Fibroblast of pulmonary artery (primary cell): ENCODE measurements at regions not wholly inside any gene's neighbourhood (a gene's known extent, or its start where the extent isn't known, plus 50 kb on each side); places are given as distances from the start of the nearest gene placed in this dataset.

Experiments used
- DNase-seq: peaks from one replicate; pipeline ENCODE4 v3.0.0-alpha.2; 2010; ENCODE audit warnings: low read depth
- H3K4me3 ChIP-seq: replicated peaks from 2 replicates; pipeline ENCODE4 v1.5.1; 2011; ENCODE audit warnings: low read depth, mild to moderate bottlenecking, control low read depth, low read length, moderate library complexity
- TF ChIP-seq, protein P1 (sequence below): IDR thresholded peaks from 2 replicates; pipeline ENCODE4 v1.5.1; 2011; ENCODE audit warnings: mild to moderate bottlenecking, control low read depth, low read length, inconsistent platforms; ENCODE audit errors: missing control alignments

- no peak overlapping the region for H3K4me3 ChIP-seq
- TF ChIP-seq, protein P1, sequence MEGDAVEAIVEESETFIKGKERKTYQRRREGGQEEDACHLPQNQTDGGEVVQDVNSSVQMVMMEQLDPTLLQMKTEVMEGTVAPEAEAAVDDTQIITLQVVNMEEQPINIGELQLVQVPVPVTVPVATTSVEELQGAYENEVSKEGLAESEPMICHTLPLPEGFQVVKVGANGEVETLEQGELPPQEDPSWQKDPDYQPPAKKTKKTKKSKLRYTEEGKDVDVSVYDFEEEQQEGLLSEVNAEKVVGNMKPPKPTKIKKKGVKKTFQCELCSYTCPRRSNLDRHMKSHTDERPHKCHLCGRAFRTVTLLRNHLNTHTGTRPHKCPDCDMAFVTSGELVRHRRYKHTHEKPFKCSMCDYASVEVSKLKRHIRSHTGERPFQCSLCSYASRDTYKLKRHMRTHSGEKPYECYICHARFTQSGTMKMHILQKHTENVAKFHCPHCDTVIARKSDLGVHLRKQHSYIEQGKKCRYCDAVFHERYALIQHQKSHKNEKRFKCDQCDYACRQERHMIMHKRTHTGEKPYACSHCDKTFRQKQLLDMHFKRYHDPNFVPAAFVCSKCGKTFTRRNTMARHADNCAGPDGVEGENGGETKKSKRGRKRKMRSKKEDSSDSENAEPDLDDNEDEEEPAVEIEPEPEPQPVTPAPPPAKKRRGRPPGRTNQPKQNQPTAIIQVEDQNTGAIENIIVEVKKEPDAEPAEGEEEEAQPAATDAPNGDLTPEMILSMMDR = no peak
- no peak for DNase-seq
Measured at GRCh38 chr17:55900188-55900587, 149.3 kb downstream of the PCTP start.

- no peak overlapping the region for H3K4me3 ChIP-seq
- TF ChIP-seq, protein P1 = no peak
- DNase-seq = no peak
Measured at GRCh38 chr17:55903028-55903690, 152.3 kb downstream of the PCTP start.

DNA sequence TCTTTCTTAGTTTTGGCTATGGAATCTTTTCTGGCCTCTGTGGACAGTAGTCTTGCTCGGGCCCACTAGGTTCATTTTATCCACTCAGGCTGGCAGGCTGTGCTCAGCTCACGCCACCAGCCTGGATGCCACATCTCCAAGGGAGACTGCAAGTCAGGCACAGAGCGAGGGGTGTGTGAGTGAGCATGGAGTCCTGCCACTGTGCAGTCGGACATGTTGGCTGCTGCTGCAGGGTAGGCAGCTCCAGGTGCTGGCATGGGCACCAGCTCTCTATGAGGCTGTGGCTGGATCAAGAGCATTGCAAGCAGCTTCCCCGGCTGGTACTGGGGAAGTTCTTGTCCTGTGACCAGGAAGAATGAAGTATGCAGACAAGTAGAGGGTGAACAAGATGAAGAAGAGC lies 158.9 kb downstream of the PCTP start:
- DNase-seq = no peak
- no peak overlapping the region for H3K4me3 ChIP-seq
- TF ChIP-seq, protein P1 = no peak

DNA sequence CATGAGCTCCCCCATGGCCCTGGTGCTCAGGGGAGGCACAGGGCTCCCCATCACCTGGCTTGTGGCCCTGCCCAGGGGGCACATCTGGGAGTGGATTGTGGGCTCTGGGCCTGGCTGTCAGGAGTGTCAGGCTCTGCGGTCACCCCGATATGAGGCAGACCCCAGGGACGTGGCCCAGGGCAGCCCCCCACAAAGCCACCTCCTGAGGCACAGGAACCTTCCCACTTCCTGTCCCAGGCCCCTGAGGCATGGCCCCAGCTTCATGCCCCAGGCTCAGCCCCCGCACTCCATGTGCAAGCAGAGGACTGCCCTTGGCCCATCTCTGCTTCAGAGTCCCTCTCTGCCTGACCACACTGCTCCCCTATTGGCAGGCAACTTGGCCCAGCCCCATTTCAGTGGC lies 160.3 kb downstream of the PCTP start:
- DNase-seq = no peak
- TF ChIP-seq, protein P1 = no peak
- no peak overlapping the region for H3K4me3 ChIP-seq

DNA sequence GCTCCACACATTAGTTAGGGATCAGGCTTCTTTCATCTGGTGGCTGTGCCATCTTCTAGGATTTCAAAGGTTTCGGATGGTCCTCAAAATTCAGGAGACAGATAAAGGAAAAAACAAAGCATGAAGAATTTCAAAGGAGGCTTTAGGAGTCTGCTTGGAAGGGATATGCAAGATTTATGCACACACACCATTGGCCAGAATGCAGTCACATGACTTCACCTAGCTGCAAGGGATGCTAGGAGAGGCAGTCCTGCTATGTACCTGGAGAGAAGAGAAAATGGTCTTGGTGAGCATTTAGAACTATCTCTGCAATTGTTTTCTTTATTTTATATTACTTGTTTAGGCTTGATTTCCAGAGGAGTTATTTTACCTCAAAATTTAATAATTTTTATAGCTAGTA lies 174.6 kb downstream of the PCTP start:
- TF ChIP-seq, protein P1 = no peak

DNA sequence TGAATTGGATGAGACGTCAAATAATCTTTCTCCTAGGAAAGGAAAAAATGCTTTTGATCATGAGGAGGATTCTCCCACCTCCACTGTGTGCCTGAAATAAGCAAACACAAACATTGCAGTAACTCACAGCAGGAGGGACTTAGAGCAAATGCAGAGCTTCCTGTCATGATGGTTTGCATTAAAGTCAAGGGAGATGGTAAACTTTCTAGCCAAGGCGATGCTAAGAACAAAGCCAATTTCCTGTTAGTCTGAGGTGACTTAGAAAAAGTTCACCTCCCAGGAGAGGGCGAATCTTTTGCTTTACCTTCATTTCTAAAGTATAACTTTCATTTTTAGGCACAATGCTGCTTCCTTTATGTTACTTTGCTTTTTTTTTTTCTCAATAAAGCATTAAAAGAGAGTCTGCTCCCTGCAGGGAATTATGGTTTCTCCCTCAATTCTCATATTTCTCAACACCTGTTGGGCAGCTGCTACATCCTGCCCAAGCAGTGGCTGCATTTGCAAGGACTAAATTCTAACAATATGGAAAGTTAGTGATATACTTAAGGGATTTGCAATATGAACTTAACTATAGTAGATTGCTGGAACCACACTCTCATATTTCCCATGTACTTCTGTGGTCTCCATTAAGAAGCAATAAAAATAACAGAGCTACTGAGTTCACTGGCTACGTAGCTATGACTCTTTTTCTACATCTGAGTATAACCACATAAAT lies 175.6 kb downstream of the PCTP start:
- DNase-seq = no peak
- TF ChIP-seq, protein P1 = no peak
- no peak overlapping the region for H3K4me3 ChIP-seq

More for the DNA sequence above, 174.6 kb downstream of the PCTP start:
- DNase-seq = no peak
- H3K4me3 ChIP-seq = no peak overlapping the region
